Loucy (cell line): ENCODE measurements at regions not wholly inside any gene's neighbourhood (a gene's known extent, or its start where the extent isn't known, plus 50 kb on each side); places are given as distances from the start of the nearest gene placed in this dataset.

Experiments
- H2AFZ ChIP-seq: fragments of 200-600 bp; sonication (generic); 2 replicates; pipeline ENCODE4 v1.6.0; 2016; ENCODE audit warnings: antibody characterized with exemption, mild to moderate bottlenecking, low read length, moderate library complexity
- H3F3A ChIP-seq: fragments of 200-600 bp; 2 replicates; pipeline ENCODE4 v1.6.0; 2016; ENCODE audit warnings: antibody characterized with exemption, low read depth, mild to moderate bottlenecking
- H3K27me3 ChIP-seq: fragments of 200-600 bp; sonication (generic); 2 replicates; pipeline ENCODE4 v1.6.1; 2014; ENCODE audit warnings: low read length, mild to moderate bottlenecking; ENCODE audit not compliant: insufficient read depth, poor library complexity, severe bottlenecking
- H3K36me3 ChIP-seq: fragments of 200-600 bp; sonication (generic); 2 replicates; pipeline ENCODE4 v1.6.1; 2016; ENCODE audit warnings: low read length; ENCODE audit not compliant: insufficient read depth
- H3K4me1 ChIP-seq: fragments of 200-600 bp; sonication (generic); 2 replicates; pipeline ENCODE4 v1.5.1; 2014; ENCODE audit warnings: low read length, mild to moderate bottlenecking; ENCODE audit not compliant: insufficient read depth, poor library complexity, severe bottlenecking
- H3K4me2 ChIP-seq: fragments of 200-600 bp; sonication (generic); 2 replicates; pipeline ENCODE4 v1.6.0; 2014; ENCODE audit warnings: antibody characterized with exemption, low read length, low read depth, mild to moderate bottlenecking; ENCODE audit not compliant: poor library complexity, severe bottlenecking
- H3K4me3 ChIP-seq: fragments of 200-600 bp; sonication (generic); 2 replicates; pipeline ENCODE4 v1.5.1; 2014; ENCODE audit warnings: low read length, mild to moderate bottlenecking, mixed read lengths; ENCODE audit not compliant: poor library complexity, severe bottlenecking
- H3K79me2 ChIP-seq: fragments of 200-600 bp; sonication (generic); 2 replicates; pipeline ENCODE4 v1.6.1; 2014; ENCODE audit warnings: low read length; ENCODE audit not compliant: insufficient read depth
- H3K9ac ChIP-seq: fragments of 200-600 bp; sonication (generic); 2 replicates; pipeline ENCODE4 v1.6.0; 2014; ENCODE audit warnings: mild to moderate bottlenecking, low read depth, low read length, moderate library complexity; ENCODE audit not compliant: poor library complexity, severe bottlenecking
- H3K9me2 ChIP-seq: fragments of 200-600 bp; sonication (generic); replicated peaks from 2 replicates; pipeline ENCODE4 v1.6.1; 2016; ENCODE audit warnings: low read depth, low read length, mixed read lengths
- H3K9me3 ChIP-seq: fragments of 200-600 bp; sonication (generic); 2 replicates; pipeline ENCODE4 v1.6.1; 2014; ENCODE audit warnings: mild to moderate bottlenecking, antibody characterized with exemption, low read length, low read depth; ENCODE audit not compliant: insufficient read depth
- H4K20me1 ChIP-seq: fragments of 200-600 bp; sonication (generic); 2 replicates; pipeline ENCODE4 v1.6.0; 2014; ENCODE audit warnings: antibody characterized with exemption, low read length, mild to moderate bottlenecking; ENCODE audit not compliant: insufficient read depth, poor library complexity, severe bottlenecking
- CTCF ChIP-seq: fragments of 200-600 bp; sonication (generic); conservative IDR thresholded peaks from 2 replicates; pipeline ENCODE4 v1.5.1; 2014; ENCODE audit warnings: mild to moderate bottlenecking, antibody characterized with exemption, low read length
- EZH2phosphoT487 ChIP-seq: fragments of 200-600 bp; IDR thresholded peaks from 2 replicates; pipeline ENCODE4 v1.6.1; 2018; ENCODE audit warnings: antibody characterized with exemption, mild to moderate bottlenecking, moderate library complexity, borderline replicate concordance

DNA sequence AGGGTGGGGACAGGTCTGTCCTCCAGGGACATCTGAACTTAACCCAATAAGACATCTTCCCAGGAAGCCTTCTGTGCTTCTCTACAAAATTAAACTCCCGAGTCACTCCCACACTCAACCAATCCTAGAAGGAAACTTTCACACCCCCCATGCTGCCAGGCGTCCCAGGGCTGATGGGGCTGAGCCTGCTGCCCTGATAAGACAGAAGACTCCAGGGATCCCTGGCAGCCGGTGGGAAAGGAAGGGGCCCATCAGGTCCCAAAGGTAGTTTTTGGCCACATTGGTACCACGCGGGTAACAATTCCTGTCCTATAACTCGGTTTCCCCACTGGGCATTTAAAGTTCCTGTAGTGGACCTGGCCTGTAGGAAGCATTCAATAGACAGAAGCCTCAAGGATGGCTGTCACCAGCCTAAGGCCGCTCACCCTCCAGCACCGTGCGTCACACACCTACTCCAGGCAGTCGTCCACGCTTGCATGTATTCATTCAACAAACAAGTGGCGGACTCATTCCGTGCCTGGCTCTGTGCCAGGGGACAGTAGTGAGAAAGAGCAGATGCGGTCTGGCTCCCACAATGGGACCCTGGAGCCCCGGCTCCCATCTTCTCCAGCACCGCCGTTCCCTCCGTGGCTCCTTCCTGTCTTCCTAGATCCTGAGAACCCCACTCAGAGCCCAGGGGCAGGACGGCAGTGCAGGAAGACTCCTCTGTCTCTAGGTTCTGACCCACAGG lies 465.2 kb downstream of the NPHP4 start:
- Histone ChIP-seq H3K36me3 (no peaks in the 10 kb centered on the region), H3K27me3 (no peaks in the 10 kb centered on the region), H3K79me2 (no peaks in the 10 kb centered on the region), H3K9me3 (no peaks in the 10 kb centered on the region; the same call in 1 of the 2 replicates), H3K4me1 (no peaks in the 10 kb centered on the region), H2AFZ (no peak overlapping the region), H4K20me1 (no peaks in the 10 kb centered on the region), H3K4me2 (no peak overlapping the region), H3K4me3 (no peak overlapping the region), H3F3A (no peaks in the 10 kb centered on the region), H3K9ac (no peak overlapping the region), H3K9me2 (no peaks in the 10 kb centered on the region)
- no peak for TF ChIP-seq CTCF
- no peak for TF ChIP-seq EZH2phosphoT487

- H3K9ac ChIP-seq: no peak overlapping the region
- no peak overlapping the region for H3K4me3 ChIP-seq
- H3K27me3 ChIP-seq: no peaks in the 10 kb centered on the region
- no peaks in the 10 kb centered on the region for H3K4me1 ChIP-seq
- no peaks in the 10 kb centered on the region for H4K20me1 ChIP-seq
- no peaks in the 10 kb centered on the region for H3K79me2 ChIP-seq
- H3K9me2 ChIP-seq: no peaks in the 10 kb centered on the region
- no peaks in the 10 kb centered on the region; the same call in 1 of the 2 replicates for H3K9me3 ChIP-seq
- no peak overlapping the region for H3K4me2 ChIP-seq
- H3K36me3 ChIP-seq: no peaks in the 10 kb centered on the region
- no peaks in the 10 kb centered on the region for H3F3A ChIP-seq
- H2AFZ ChIP-seq: no peak overlapping the region
- no peak for TF ChIP-seq CTCF
- no peak for TF ChIP-seq EZH2phosphoT487
Measured at GRCh38 chr1:5526385-5526750, 465.9 kb downstream of the NPHP4 start.

DNA sequence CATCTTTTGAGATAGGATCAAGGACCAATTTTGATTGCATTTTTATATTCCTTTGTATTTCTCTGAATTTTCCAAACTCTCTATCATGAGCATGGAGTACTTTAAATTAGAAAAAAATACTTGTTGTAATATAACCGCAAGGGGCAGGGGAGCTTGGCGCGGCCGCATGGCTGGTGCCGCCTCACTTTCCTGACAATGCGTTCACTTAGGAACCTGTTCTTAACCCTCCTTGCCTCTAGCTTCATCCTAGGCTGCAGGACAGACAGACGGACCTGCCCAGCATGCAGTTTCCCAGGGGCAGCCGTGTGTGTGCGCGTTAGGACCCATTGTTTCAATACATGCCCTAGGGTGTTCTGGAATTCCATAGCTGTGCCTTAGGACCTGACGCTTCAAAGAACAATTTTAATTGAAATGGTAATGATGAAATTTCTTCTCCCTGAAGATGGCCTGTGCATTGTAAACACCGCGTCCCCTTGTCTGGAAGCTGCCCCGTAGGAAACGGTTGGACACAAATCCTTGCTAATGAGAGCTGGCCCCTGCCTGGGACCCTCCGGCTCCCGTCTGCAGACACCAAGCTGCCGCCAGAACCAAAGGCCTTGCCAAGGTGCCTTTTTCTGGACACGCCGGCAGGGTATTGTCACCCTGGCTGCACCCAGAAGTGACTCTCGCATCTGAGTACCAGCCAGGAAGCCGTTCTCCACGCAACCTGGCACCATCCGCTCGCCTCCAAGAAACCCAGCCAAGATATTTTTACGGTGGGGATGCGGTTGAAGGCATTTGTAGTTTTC lies 466.4 kb downstream of the NPHP4 start:
- Histone ChIP-seq H3K4me3 (no peak overlapping the region), H3K36me3 (no peaks in the 10 kb centered on the region), H3K79me2 (no peaks in the 10 kb centered on the region), H3K9me2 (no peaks in the 10 kb centered on the region), H2AFZ (no peak overlapping the region), H3F3A (no peaks in the 10 kb centered on the region), H3K27me3 (no peaks in the 10 kb centered on the region), H3K4me2 (no peak overlapping the region), H4K20me1 (no peaks in the 10 kb centered on the region), H3K9ac (no peak overlapping the region), H3K4me1 (no peaks in the 10 kb centered on the region), H3K9me3 (no peaks in the 10 kb centered on the region; the same call in 1 of the 2 replicates)
- TF ChIP-seq EZH2phosphoT487 (no peak), CTCF (no peak)
